Lower lobe of right lung (tissue), 2 donors: ENCODE measurements at regions not wholly inside any gene's neighbourhood (a gene's known extent, or its start where the extent isn't known, plus 50 kb on each side); places are given as distances from the start of the nearest gene placed in this dataset.

Experiments
- ATAC-seq, 2 donors: fragments of 200-7000 bp; cut with Tn5 transposase; one replicate each; pipeline ENCODE4 v1.9.1; 2020 to 2022; ENCODE audit warnings: mild to moderate bottlenecking in 2 of 2, moderate library complexity in 2 of 2
- DNase-seq: peaks from one replicate; pipeline ENCODE4 v3.0.0-alpha.2; 2020
- H3K27ac ChIP-seq: fragments of 200-600 bp; one replicate; pipeline ENCODE4 v1.8.0; 2022
- H3K27me3 ChIP-seq: fragments of 200-600 bp; one replicate; pipeline ENCODE4 v1.8.0; 2022; ENCODE audit warnings: low read depth
- H3K36me3 ChIP-seq: fragments of 200-600 bp; one replicate; pipeline ENCODE4 v1.8.0; 2022; ENCODE audit warnings: mild to moderate bottlenecking
- H3K4me1 ChIP-seq: fragments of 200-600 bp; one replicate; pipeline ENCODE4 v1.8.0; 2022
- H3K4me3 ChIP-seq: fragments of 200-600 bp; one replicate; pipeline ENCODE4 v1.8.0; 2022; ENCODE audit warnings: mild to moderate bottlenecking
- H3K9me3 ChIP-seq: fragments of 200-600 bp; one replicate; pipeline ENCODE4 v1.8.0; 2022
- CTCF ChIP-seq: fragments of 200-600 bp; IDR thresholded peaks from one replicate; pipeline ENCODE4 v1.8.0; 2022; ENCODE audit warnings: antibody characterized with exemption, mild to moderate bottlenecking
- intact Hi-C: fragments of 100-400 bp; cut with DNase I; formaldehyde crosslinking; loops from one replicate; pipeline ENCODE4 v1.11.0; 2022
- donor health status: DM: no; HTN: yes; CAD: no; lungs with severe emphysema.

- H3K9me3 ChIP-seq = peaks cover 17% of the 10 kb centered on the region
These were observed 185.6 kb downstream of the ZNF248 start for GRCh38 chr10:37671802-37672201.

GRCh38 chr10:37667736-37668135 lies 189.7 kb downstream of the ZNF248 start:
- no peaks in the 10 kb centered on the region for H3K27me3 ChIP-seq
- TF ChIP-seq CTCF = no peak
- DNase-seq (no peak), ATAC-seq (no peak)
- no peak overlapping the region for H3K4me3 ChIP-seq
- no peaks in the 10 kb centered on the region for H3K4me1 ChIP-seq
- intact Hi-C loops = no loop called here
- no peaks in the 10 kb centered on the region for H3K36me3 ChIP-seq
- peaks cover 11% of the 10 kb centered on the region for H3K9me3 ChIP-seq
- no peak overlapping the region for H3K27ac ChIP-seq

More at GRCh38 chr10:37671802-37672201, 185.6 kb downstream of the ZNF248 start:
- TF ChIP-seq CTCF = no peak
- Histone ChIP-seq H3K27me3 (no peaks in the 10 kb centered on the region), H3K4me1 (no peaks in the 10 kb centered on the region), H3K27ac (no peak overlapping the region), H3K4me3 (no peak overlapping the region), H3K36me3 (no peaks in the 10 kb centered on the region)
- intact Hi-C loops = no loop called here
- no peak for ATAC-seq
- no peak for DNase-seq

GRCh38 chr10:37654466-37654865 lies 202.9 kb downstream of the ZNF248 start:
- no peak overlapping the region for H3K27ac ChIP-seq
- intact Hi-C loops = no loop called here
- peaks cover 9% of the 10 kb centered on the region for H3K9me3 ChIP-seq
- H3K27me3 ChIP-seq = no peaks in the 10 kb centered on the region
- no peak for TF ChIP-seq CTCF
- H3K36me3 ChIP-seq = no peaks in the 10 kb centered on the region
- DNase-seq (no peak), ATAC-seq (no peak)
- H3K4me1 ChIP-seq = no peaks in the 10 kb centered on the region
- H3K4me3 ChIP-seq = no peak overlapping the region

GRCh38 chr10:37643187-37643586 lies 214.2 kb downstream of the ZNF248 start:
- intact Hi-C loops = no loop called here
- ATAC-seq (no peak), DNase-seq (no peak)
- TF ChIP-seq CTCF = no peak
- Histone ChIP-seq H3K27ac (no peak overlapping the region), H3K9me3 (no peaks in the 10 kb centered on the region), H3K4me3 (no peak overlapping the region), H3K36me3 (no peaks in the 10 kb centered on the region), H3K4me1 (no peaks in the 10 kb centered on the region), H3K27me3 (no peaks in the 10 kb centered on the region)

GRCh38 chr10:37640301-37640700 lies 217.1 kb downstream of the ZNF248 start:
- ATAC-seq = peak; percentile 26 to 41
- H3K4me1 ChIP-seq = no peaks in the 10 kb centered on the region
- H3K4me3 ChIP-seq = no peak overlapping the region
- intact Hi-C loops = no loop called here
- no peak for TF ChIP-seq CTCF
- DNase-seq = no peak
- no peaks in the 10 kb centered on the region for H3K36me3 ChIP-seq
- no peaks in the 10 kb centered on the region for H3K27me3 ChIP-seq
- H3K27ac ChIP-seq = no peak overlapping the region
- H3K9me3 ChIP-seq = no peaks in the 10 kb centered on the region

- ATAC-seq = peak in 1 of 2 donors; percentile 23
These were observed 218.2 kb downstream of the ZNF248 start for GRCh38 chr10:37639200-37639599.

More at GRCh38 chr10:37639200-37639599, 218.2 kb downstream of the ZNF248 start:
- Histone ChIP-seq H3K4me1 (no peaks in the 10 kb centered on the region), H3K27ac (no peak overlapping the region), H3K9me3 (no peaks in the 10 kb centered on the region), H3K36me3 (no peaks in the 10 kb centered on the region), H3K4me3 (no peak overlapping the region), H3K27me3 (no peaks in the 10 kb centered on the region)
- no peak for DNase-seq
- no peak for TF ChIP-seq CTCF
- intact Hi-C loops = no loop called here
